HEK293T (cell line): ENCODE measurements at regions not wholly inside any gene's neighbourhood (a gene's known extent, or its start where the extent isn't known, plus 50 kb on each side); places are given as distances from the start of the nearest gene placed in this dataset.

ENCODE experiments used
- BHLHE40 ChIP-seq: fragments of 450-650 bp; IDR thresholded peaks from 2 replicates; pipeline ENCODE4 v1.6.1; 2016; ENCODE audit warnings: mild to moderate bottlenecking, moderate library complexity, borderline replicate concordance
- FOXK2 ChIP-seq: fragments of 450-650 bp; IDR thresholded peaks from 2 replicates; pipeline ENCODE4 v1.6.1; 2016; ENCODE audit warnings: mild to moderate bottlenecking
- LEF1 ChIP-seq: fragments of 450-650 bp; IDR thresholded peaks from 2 replicates; pipeline ENCODE4 v1.6.1; 2017; ENCODE audit warnings: mild to moderate bottlenecking, borderline replicate concordance
- NFRKB ChIP-seq: fragments of 450-650 bp; IDR thresholded peaks from 2 replicates; pipeline ENCODE4 v1.6.1; 2016; ENCODE audit warnings: mild to moderate bottlenecking, moderate library complexity
- PKNOX1 ChIP-seq: fragments of 450-650 bp; IDR thresholded peaks from 2 replicates; pipeline ENCODE4 v1.6.1; 2016

GRCh38 chr6:134823710-134824034 lies 126.2 kb downstream of the ALDH8A1 start:
- no peak for TF ChIP-seq FOXK2
- TF ChIP-seq BHLHE40: no peak
- no peak for TF ChIP-seq PKNOX1
- no peak for TF ChIP-seq LEF1
- TF ChIP-seq NFRKB: no peak
